AML-193 (cell line): ENCODE measurements at regions not wholly inside any gene's neighbourhood (a gene's known extent, or its start where the extent isn't known, plus 50 kb on each side); places are given as distances from the start of the nearest gene placed in this dataset.
"Not testable (repeated sequence)": the region's sequence is repeated elsewhere in the genome, so short reads cannot be mapped to it uniquely, and the experiment has no call there.

Source experiments
- DNase-seq, 2 experiments: peaks; one replicate each; lab custom pipeline; 2025; lab: John Stamatoyannopoulos, UW

- DNase-seq: no peak
These were observed 704.6 kb upstream of the PCDH9 start for GRCh38 chr13:67934617-67935330.

GRCh38 chr13:67932991-67933390 is 702.9 kb upstream of the PCDH9 start:
- DNase-seq: no peak

GRCh38 chr13:67917291-67917987 is 687.3 kb upstream of the PCDH9 start:
- DNase-seq: no peak

GRCh38 chr13:67916650-67917049 is 686.5 kb upstream of the PCDH9 start:
- no peak for DNase-seq

GRCh38 chr13:67914535-67914934 is 684.4 kb upstream of the PCDH9 start:
- no peak for DNase-seq

- not testable (repeated sequence) for DNase-seq
These were observed 672.8 kb upstream of the PCDH9 start for GRCh38 chr13:67902960-67903359.

GRCh38 chr13:67880916-67881315 is 650.8 kb upstream of the PCDH9 start:
- no peak for DNase-seq

- DNase-seq: no peak
These were observed 648.2 kb upstream of the PCDH9 start for GRCh38 chr13:67878376-67878775.

GRCh38 chr13:67877031-67877430 is 646.9 kb upstream of the PCDH9 start:
- DNase-seq: no peak

GRCh38 chr13:67867206-67867605 is 637.1 kb upstream of the PCDH9 start:
- no peak for DNase-seq

GRCh38 chr13:67860315-67860714 is 630.2 kb upstream of the PCDH9 start:
- DNase-seq: no peak

- no peak for DNase-seq
These were observed 629.8 kb upstream of the PCDH9 start for GRCh38 chr13:67859904-67860303.

- no peak for DNase-seq
These were observed 627.6 kb upstream of the PCDH9 start for GRCh38 chr13:67857581-67858310.

- DNase-seq: no peak
These were observed 626.8 kb upstream of the PCDH9 start for GRCh38 chr13:67856955-67857354.

- DNase-seq: no peak
These were observed 625.7 kb upstream of the PCDH9 start for GRCh38 chr13:67855741-67856238.

- no peak for DNase-seq
These were observed 624.9 kb upstream of the PCDH9 start for GRCh38 chr13:67854990-67855389.

- no peak for DNase-seq
These were observed 614.4 kb upstream of the PCDH9 start for GRCh38 chr13:67844574-67844973.

- no peak for DNase-seq
These were observed 610.9 kb upstream of the PCDH9 start for GRCh38 chr13:67841071-67841470.

GRCh38 chr13:67833564-67833963 is 603.4 kb upstream of the PCDH9 start:
- no peak for DNase-seq

GRCh38 chr13:67829641-67830040 is 599.5 kb upstream of the PCDH9 start:
- no peak for DNase-seq

GRCh38 chr13:67827992-67828391 is 597.9 kb upstream of the PCDH9 start:
- DNase-seq: no peak

- DNase-seq: no peak
These were observed 591.5 kb upstream of the PCDH9 start for GRCh38 chr13:67821606-67822005.

- no peak for DNase-seq
These were observed 576.7 kb upstream of the PCDH9 start for GRCh38 chr13:67806796-67807195.
